Stimulated activated naive CD4-positive, alpha-beta T cell (primary cell): ENCODE measurements at regions not wholly inside any gene's neighbourhood (a gene's known extent, or its start where the extent isn't known, plus 50 kb on each side); places are given as distances from the start of the nearest gene placed in this dataset.

Experiments
- DNase-seq, 6 experiments: peaks; one replicate each; lab custom pipeline; 2025; lab: John Stamatoyannopoulos, UW

GRCh38 chr10:35693800-35694199, 51.7 kb upstream of the FZD8 start:
- DNase-seq, result no peak
